SK-N-SH treated with all-trans-retinoic acid at 6 μM for 48 hours (cell line): ENCODE measurements at regions not wholly inside any gene's neighbourhood (a gene's known extent, or its start where the extent isn't known, plus 50 kb on each side); places are given as distances from the start of the nearest gene placed in this dataset.

Source experiments
- OSR1 ChIP-seq: fragments of 250-450 bp; sonication (Bioruptor Pico); IDR thresholded peaks from 2 replicates; pipeline ENCODE4 v1.8.0; 2022; ENCODE audit warnings: moderate library complexity, mild to moderate bottlenecking, inconsistent platforms
- PATZ1 ChIP-seq: fragments of 250-450 bp; sonication (Bioruptor Pico); IDR thresholded peaks from 2 replicates; pipeline ENCODE4 v1.8.0; 2020; ENCODE audit warnings: mild to moderate bottlenecking, moderate library complexity, borderline replicate concordance
- PPARA ChIP-seq: fragments of 250-450 bp; sonication (Bioruptor Pico); IDR thresholded peaks from 2 replicates; pipeline ENCODE4 v1.5.0; 2020; ENCODE audit warnings: mild to moderate bottlenecking, borderline replicate concordance
- SNAI2 ChIP-seq: fragments of 250-450 bp; sonication (Bioruptor Pico); IDR thresholded peaks from 2 replicates; pipeline ENCODE4 v1.5.0; 2020; ENCODE audit warnings: mild to moderate bottlenecking, moderate library complexity
- TOX ChIP-seq: fragments of 250-450 bp; sonication (Bioruptor Pico); IDR thresholded peaks from 2 replicates; pipeline ENCODE4 v1.8.0; 2021; ENCODE audit warnings: mild to moderate bottlenecking, moderate library complexity, borderline replicate concordance
- ZFP3 ChIP-seq: fragments of 250-450 bp; sonication (Bioruptor Pico); IDR thresholded peaks from 2 replicates; pipeline ENCODE4 v1.5.0; 2020; ENCODE audit warnings: mild to moderate bottlenecking, moderate library complexity
- ZFP30 ChIP-seq: fragments of 450-650 bp; formaldehyde crosslinking; IDR thresholded peaks from 2 replicates; pipeline ENCODE4 v1.5.0; 2022; ENCODE audit warnings: mild to moderate bottlenecking, moderate library complexity
- ZNF8 ChIP-seq: fragments of 450-650 bp; formaldehyde crosslinking; IDR thresholded peaks from 2 replicates; pipeline ENCODE4 v1.5.0; 2020; ENCODE audit warnings: mild to moderate bottlenecking, moderate library complexity
- TF ChIP-seq, protein P1 (sequence below): fragments of 250-450 bp; sonication (Bioruptor Pico); IDR thresholded peaks from 2 replicates; pipeline ENCODE4 v1.5.1; 2020; ENCODE audit warnings: low read depth, mild to moderate bottlenecking, moderate library complexity

GRCh38 chr4:135601351-135601750 is 1399.8 kb upstream of the PABPC4L start:
- TF ChIP-seq ZFP30 (no peak), PPARA (CRISPR knock-in tag) (no peak), SNAI2 (CRISPR knock-in tag) (no peak), PATZ1 (CRISPR knock-in tag) (no peak), OSR1 (no peak), ZFP3 (no peak), ZNF8 (CRISPR knock-in tag) (no peak), TOX (CRISPR knock-in tag) (no peak)
- TF ChIP-seq, protein P1, sequence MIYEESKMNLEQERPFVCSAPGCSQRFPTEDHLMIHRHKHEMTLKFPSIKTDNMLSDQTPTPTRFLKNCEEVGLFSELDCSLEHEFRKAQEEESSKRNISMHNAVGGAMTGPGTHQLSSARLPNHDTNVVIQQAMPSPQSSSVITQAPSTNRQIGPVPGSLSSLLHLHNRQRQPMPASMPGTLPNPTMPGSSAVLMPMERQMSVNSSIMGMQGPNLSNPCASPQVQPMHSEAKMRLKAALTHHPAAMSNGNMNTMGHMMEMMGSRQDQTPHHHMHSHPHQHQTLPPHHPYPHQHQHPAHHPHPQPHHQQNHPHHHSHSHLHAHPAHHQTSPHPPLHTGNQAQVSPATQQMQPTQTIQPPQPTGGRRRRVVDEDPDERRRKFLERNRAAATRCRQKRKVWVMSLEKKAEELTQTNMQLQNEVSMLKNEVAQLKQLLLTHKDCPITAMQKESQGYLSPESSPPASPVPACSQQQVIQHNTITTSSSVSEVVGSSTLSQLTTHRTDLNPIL: no peak
